HEK293T (cell line): ENCODE measurements at regions not wholly inside any gene's neighbourhood (a gene's known extent, or its start where the extent isn't known, plus 50 kb on each side); places are given as distances from the start of the nearest gene placed in this dataset.

ENCODE experiments used
- CTCF ChIA-PET: fragments of 350-600 bp; formaldehyde crosslinking; extraction: SDS; loops from one replicate; lab custom pipeline; 2021; ENCODE audit warnings: antibody characterized with exemption, inconsistent platforms; lab: Yijun Ruan, JAX
- POLR2A ChIA-PET: fragments of 350-600 bp; formaldehyde crosslinking; extraction: SDS; loops from one replicate; lab custom pipeline; 2020; ENCODE audit warnings: antibody characterized with exemption, inconsistent platforms; lab: Yijun Ruan, JAX
- DNase-seq: peaks from one replicate; pipeline ENCODE4 v3.0.0; 2012; ENCODE audit warnings: mixed read lengths; ENCODE audit errors: extremely low spot score
- ARNT ChIP-seq: fragments of 450-650 bp; IDR thresholded peaks from 2 replicates; pipeline ENCODE4 v1.6.1; 2017; ENCODE audit warnings: mild to moderate bottlenecking
- BHLHE40 ChIP-seq: fragments of 450-650 bp; IDR thresholded peaks from 2 replicates; pipeline ENCODE4 v1.6.1; 2016; ENCODE audit warnings: mild to moderate bottlenecking, moderate library complexity, borderline replicate concordance
- CTBP1 ChIP-seq: fragments of 450-650 bp; IDR thresholded peaks from 2 replicates; pipeline ENCODE4 v1.6.1; 2016; ENCODE audit warnings: borderline replicate concordance
- ELF4 ChIP-seq: fragments of 450-650 bp; IDR thresholded peaks from 2 replicates; pipeline ENCODE4 v1.6.1; 2017; ENCODE audit warnings: antibody characterized with exemption
- FOXA1 ChIP-seq: fragments of 450-650 bp; IDR thresholded peaks from 2 replicates; pipeline ENCODE4 v1.6.1; 2016; ENCODE audit warnings: mild to moderate bottlenecking
- FOXK2 ChIP-seq: fragments of 450-650 bp; IDR thresholded peaks from 2 replicates; pipeline ENCODE4 v1.6.1; 2016; ENCODE audit warnings: mild to moderate bottlenecking
- FOXM1 ChIP-seq: fragments of 450-650 bp; IDR thresholded peaks from 2 replicates; pipeline ENCODE4 v1.6.1; 2017; ENCODE audit warnings: mild to moderate bottlenecking, borderline replicate concordance
- HDGF ChIP-seq: fragments of 450-650 bp; IDR thresholded peaks from 2 replicates; pipeline ENCODE4 v1.6.1; 2017; ENCODE audit warnings: antibody characterized with exemption, borderline replicate concordance
- L3MBTL2 ChIP-seq: fragments of 450-650 bp; conservative IDR thresholded peaks from 2 replicates; pipeline ENCODE4 v1.6.1; 2016; ENCODE audit warnings: mild to moderate bottlenecking
- LEF1 ChIP-seq: fragments of 450-650 bp; IDR thresholded peaks from 2 replicates; pipeline ENCODE4 v1.6.1; 2017; ENCODE audit warnings: mild to moderate bottlenecking, borderline replicate concordance
- NFRKB ChIP-seq: fragments of 450-650 bp; IDR thresholded peaks from 2 replicates; pipeline ENCODE4 v1.6.1; 2016; ENCODE audit warnings: mild to moderate bottlenecking, moderate library complexity
- PKNOX1 ChIP-seq: fragments of 450-650 bp; IDR thresholded peaks from 2 replicates; pipeline ENCODE4 v1.6.1; 2016
- SP1 ChIP-seq: fragments of 450-650 bp; IDR thresholded peaks from 2 replicates; pipeline ENCODE4 v1.6.1; 2017
- SUZ12 ChIP-seq: fragments of 450-650 bp; IDR thresholded peaks from 2 replicates; pipeline ENCODE4 v1.6.1; 2016; ENCODE audit warnings: mild to moderate bottlenecking
- TARDBP ChIP-seq: fragments of 450-650 bp; IDR thresholded peaks from 2 replicates; pipeline ENCODE4 v1.6.1; 2016
- ZNF384 ChIP-seq: fragments of 450-650 bp; IDR thresholded peaks from 2 replicates; pipeline ENCODE4 v1.6.1; 2016

GRCh38 chrX:45577361-45577760, 376.7 kb upstream of the DIPK2B start:
- POLR2A ChIA-PET: no interaction called here
- no peak for TF ChIP-seq TARDBP
- TF ChIP-seq FOXA1: no peak
- no peak for TF ChIP-seq HDGF
- no peak for TF ChIP-seq NFRKB
- no peak for TF ChIP-seq FOXM1
- no peak for TF ChIP-seq BHLHE40
- no peak for TF ChIP-seq PKNOX1
- TF ChIP-seq ZNF384: no peak
- TF ChIP-seq L3MBTL2: no peak
- TF ChIP-seq SUZ12: no peak
- TF ChIP-seq FOXK2: no peak
- CTCF ChIA-PET: no interaction called here
- no peak for DNase-seq

GRCh38 chrX:45571453-45571852, 370.8 kb upstream of the DIPK2B start:
- ChIA-PET CTCF (no interaction called here), POLR2A (no interaction called here)
- DNase-seq: no peak
- TF ChIP-seq TARDBP: no peak
- TF ChIP-seq BHLHE40: no peak
- no peak for TF ChIP-seq SUZ12
- TF ChIP-seq ELF4: no peak
- no peak for TF ChIP-seq NFRKB
- no peak for TF ChIP-seq ARNT
- TF ChIP-seq HDGF: no peak
- TF ChIP-seq PKNOX1: no peak
- TF ChIP-seq SP1: no peak
- no peak for TF ChIP-seq LEF1
- no peak for TF ChIP-seq FOXA1
- no peak for TF ChIP-seq CTBP1
- no peak for TF ChIP-seq FOXK2
- no peak for TF ChIP-seq FOXM1
- no peak for TF ChIP-seq L3MBTL2

- DNase-seq: no peak
- no peak for TF ChIP-seq PKNOX1
- TF ChIP-seq ZNF384: no peak
- TF ChIP-seq SUZ12: no peak
- TF ChIP-seq CTBP1: no peak
- ChIA-PET POLR2A (no interaction called here), CTCF (no interaction called here)
Observed at GRCh38 chrX:45566456-45566855, 365.8 kb upstream of the DIPK2B start.

GRCh38 chrX:45557387-45557786, 356.7 kb upstream of the DIPK2B start:
- no peak for DNase-seq
- TF ChIP-seq FOXK2: no peak
- no peak for TF ChIP-seq PKNOX1
- TF ChIP-seq FOXM1: no peak
- TF ChIP-seq NFRKB: no peak
- no peak for TF ChIP-seq SUZ12
- TF ChIP-seq LEF1: no peak
- no peak for TF ChIP-seq TARDBP
- no peak for TF ChIP-seq CTBP1
- TF ChIP-seq SP1: no peak
- ChIA-PET POLR2A (no interaction called here), CTCF (no interaction called here)

- POLR2A ChIA-PET: no interaction called here
Observed at GRCh38 chrX:45554736-45555135, 354.1 kb upstream of the DIPK2B start.

More at GRCh38 chrX:45554736-45555135, 354.1 kb upstream of the DIPK2B start:
- CTCF ChIA-PET: no interaction called here
- TF ChIP-seq ARNT (no peak), SP1 (no peak), LEF1 (no peak), CTBP1 (no peak), PKNOX1 (no peak), SUZ12 (no peak), ZNF384 (no peak), FOXA1 (no peak), HDGF (no peak), ELF4 (no peak), TARDBP (no peak), FOXM1 (no peak), NFRKB (no peak), BHLHE40 (no peak), L3MBTL2 (no peak)
- DNase-seq: no peak
